ENCODE measurements at regions not wholly inside any gene's neighbourhood (a gene's known extent, or its start where the extent isn't known, plus 50 kb on each side); places are given as distances from the start of the nearest gene placed in this dataset.

GRCh38 chr3:193883551-193883950 is 252.4 kb upstream of the HES1 start (continued):
- TF ChIP-seq POLR2AphosphoS5 (IDR thresholded peaks at IDR 0.05; ENCODE audit: low read depth, low read length) (no peak), JUN (IDR thresholded peaks at IDR 0.05; ENCODE audit: low read depth, low read length) (no peak), MAFK (IDR thresholded peaks at IDR 0.05; ENCODE audit: low read depth, low read length) (no peak)

Data from H1 (cell line).